ENCODE measurements at regions not wholly inside any gene's neighbourhood (a gene's known extent, or its start where the extent isn't known, plus 50 kb on each side); places are given as distances from the start of the nearest gene placed in this dataset.
"Not testable (repeated sequence)": the region's sequence is repeated elsewhere in the genome, so short reads cannot be mapped to it uniquely, and the experiment has no call there.

DNA sequence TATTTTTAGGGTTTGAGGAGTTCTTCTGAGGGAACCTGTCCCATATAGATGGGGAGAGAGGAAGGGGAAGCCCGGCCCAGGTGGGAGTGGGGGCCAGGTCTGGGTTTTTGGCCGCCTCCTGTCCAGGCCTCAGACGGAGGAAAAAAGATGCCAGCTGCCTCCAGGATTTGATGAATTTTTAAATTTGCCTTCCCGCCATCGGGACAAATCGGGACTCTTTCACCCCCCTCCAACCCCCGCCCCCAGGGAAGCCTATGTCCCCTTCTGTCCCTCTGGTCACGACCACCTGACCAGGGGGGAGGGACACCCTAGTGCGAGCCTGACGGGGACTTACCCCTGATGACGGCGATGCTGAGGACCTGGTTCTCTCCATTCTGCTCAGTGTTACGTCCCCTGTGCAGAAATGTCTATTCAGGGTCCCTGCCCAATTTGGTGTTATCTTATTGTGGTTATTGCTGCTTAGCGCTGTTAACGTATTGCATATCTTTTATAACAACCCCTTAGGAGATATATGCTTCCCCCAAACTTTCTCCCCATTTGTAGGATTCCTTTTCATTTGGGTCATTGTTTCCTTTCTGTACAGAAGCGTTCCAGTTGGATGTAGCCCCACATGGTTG, 115.9 kb upstream of the GRK3 start:
- DNase-seq (ENCODE audit: low read depth in 4 of 4, low spot score in 3 of 4) = no peak

GRCh38 chr22:25449781-25450317, 114.6 kb upstream of the GRK3 start:
- DNase-seq (ENCODE audit: low read depth in 4 of 4, low spot score in 3 of 4) = no peak

GRCh38 chr22:25451480-25452114, 112.9 kb upstream of the GRK3 start:
- no peak for DNase-seq (ENCODE audit: low read depth in 4 of 4, low spot score in 3 of 4)

- no peak for DNase-seq (ENCODE audit: low read depth in 4 of 4, low spot score in 3 of 4)
Observed at GRCh38 chr22:25452116-25452700, 112.3 kb upstream of the GRK3 start.

- DNase-seq (ENCODE audit: low read depth in 4 of 4, low spot score in 3 of 4) = no peak
Observed at GRCh38 chr22:25453058-25453457, 111.4 kb upstream of the GRK3 start.

DNA sequence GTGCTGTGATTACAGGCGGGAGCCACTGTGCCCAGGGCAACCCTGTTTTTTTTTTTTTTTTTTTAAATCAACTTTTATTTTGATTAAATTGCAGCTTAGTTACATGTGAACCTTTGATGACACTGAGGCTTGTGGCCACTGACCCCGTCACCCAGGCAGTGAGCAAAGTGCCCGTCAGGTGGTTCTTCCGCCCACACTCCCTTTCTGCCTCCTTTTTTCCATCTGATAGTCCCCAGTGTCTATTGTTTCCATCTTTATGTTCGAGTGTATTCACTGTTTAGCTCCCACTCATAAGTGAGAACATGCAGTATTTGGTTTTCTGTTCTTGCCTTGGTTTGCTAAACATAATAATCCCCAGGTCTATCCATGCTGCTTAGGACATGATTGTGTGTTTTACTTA, 110.9 kb upstream of the GRK3 start:
- no peak for DNase-seq (ENCODE audit: low read depth in 4 of 4, low spot score in 3 of 4)

DNA sequence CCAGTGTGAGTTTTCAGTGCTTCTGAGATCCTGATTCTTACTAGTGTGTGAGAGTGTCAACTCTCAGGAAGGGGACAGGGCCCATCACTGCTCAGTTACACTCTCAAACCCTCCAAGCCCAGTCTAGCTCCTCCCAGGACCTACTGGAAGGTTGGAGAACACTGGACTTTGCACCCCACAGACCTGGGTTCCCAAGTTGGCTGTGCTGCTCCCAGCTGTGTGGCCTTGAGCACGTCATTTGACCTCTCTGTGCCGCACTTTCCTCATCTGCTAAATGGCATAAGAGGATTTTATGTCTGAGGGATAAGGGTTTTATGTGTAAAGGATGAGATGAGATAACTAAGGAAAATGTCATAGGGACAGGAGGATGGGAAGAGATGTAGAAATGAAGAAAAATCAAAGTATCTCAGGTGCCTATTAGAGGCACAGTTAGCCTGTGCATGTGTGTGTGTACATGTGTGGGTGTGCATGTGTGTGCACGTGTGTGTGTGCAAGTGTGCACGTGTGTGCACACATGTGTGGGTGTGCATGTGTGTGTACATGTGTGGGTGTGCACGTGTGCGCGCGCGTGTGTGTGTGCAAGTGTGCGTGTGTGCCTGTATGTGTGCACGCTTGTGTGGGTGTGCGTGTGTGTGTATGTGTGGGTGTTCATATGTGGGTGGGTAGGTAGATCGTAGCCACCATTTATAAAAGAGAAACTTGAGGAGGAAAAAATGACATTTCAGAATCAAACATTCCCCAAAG, 108.0 kb upstream of the GRK3 start:
- DNase-seq (ENCODE audit: low read depth in 4 of 4, low spot score in 3 of 4) = not testable (repeated sequence)

DNA sequence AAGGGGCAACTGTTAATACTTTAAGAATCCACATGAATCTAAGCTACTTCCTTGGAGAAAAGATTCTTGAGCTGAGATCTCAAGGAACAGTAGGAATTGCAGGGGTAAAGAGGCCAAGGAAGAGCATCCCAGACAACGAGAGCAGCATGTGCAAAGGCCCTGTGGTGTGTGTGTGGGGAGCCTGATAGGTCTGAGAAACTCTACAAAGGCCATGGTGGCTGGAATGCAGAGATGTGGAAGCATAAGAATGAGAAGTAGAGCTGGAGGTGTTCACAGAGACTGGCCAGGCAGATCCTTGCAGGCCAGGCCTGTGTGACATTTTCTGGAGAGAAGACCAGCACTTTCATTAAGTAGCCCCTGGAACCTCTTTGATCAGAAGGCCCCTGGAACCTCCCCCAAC, 105.8 kb upstream of the GRK3 start:
- DNase-seq (ENCODE audit: low read depth in 4 of 4, low spot score in 3 of 4) = not testable (repeated sequence)

DNA sequence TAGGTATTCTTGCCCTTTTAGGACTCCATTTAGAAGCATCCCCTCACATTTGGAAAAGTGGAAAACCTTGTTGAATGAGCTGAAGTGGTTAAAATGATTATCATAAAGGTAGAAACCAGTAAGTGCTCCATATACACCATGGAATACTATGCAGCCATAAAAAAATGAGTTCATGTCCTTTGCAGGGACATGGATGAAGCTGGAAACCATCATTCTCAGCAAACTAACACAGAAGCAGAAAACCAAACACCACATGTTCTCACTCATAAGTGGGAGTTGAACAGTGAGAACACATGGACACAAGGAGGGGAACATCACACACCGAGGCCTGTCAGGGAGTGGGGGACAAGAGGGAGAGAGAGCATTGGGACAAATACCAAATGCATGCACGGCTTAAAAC, 103.8 kb upstream of the GRK3 start:
- DNase-seq (ENCODE audit: low read depth in 4 of 4, low spot score in 3 of 4) = not testable (repeated sequence)

GRCh38 chr22:25461301-25461700, 103.2 kb upstream of the GRK3 start:
- no peak for DNase-seq (ENCODE audit: low read depth in 4 of 4, low spot score in 3 of 4)

DNA sequence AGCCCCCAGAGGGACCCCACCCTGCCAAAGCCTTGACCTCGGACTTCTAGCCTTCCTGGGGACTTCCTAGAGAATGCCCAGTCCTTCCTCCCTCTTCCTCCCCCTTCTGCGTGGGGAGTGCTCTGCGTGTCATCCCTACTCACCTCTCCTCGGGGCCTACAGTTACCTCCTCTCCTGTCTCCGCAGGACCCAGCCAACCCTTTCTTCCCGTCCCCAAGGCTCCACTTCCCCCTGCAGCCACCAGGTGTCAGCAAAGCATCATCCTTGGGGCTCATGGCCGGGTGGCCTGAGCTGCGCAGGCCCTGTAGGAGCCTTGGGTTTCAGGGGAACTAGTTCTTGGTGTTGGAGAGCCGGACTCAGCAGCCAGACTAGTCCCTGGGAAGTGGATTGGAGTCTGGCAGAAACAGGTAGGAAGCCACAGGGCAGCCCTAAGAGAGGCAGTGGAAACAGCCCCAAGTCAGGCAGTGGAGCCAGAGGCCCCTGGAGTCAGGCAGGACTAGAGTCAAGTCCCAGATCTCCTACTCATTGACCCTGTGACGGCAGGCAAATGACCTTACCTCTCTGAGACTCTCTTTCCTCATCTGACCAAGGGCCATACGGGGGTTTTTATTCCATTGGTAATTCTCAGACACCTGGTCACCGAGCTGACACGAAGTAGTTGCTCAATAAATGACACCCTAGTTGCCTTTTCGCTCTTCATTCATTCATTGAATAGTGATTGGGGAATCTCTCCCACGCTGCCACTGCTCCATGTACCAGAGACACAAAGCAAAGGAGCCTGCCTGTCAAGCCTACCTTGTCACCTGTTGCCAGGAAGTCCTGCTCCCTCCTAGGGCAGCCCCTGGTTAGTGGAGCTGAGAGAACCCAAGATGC, 101.8 kb upstream of the GRK3 start:
- DNase-seq (ENCODE audit: low read depth in 4 of 4, low spot score in 3 of 4) = peak in 2 of 4 donors; percentile 58 to 61

- DNase-seq (ENCODE audit: low read depth in 4 of 4, low spot score in 3 of 4) = not testable (repeated sequence)
Observed at GRCh38 chr22:25463347-25463628, 101.2 kb upstream of the GRK3 start.

DNA sequence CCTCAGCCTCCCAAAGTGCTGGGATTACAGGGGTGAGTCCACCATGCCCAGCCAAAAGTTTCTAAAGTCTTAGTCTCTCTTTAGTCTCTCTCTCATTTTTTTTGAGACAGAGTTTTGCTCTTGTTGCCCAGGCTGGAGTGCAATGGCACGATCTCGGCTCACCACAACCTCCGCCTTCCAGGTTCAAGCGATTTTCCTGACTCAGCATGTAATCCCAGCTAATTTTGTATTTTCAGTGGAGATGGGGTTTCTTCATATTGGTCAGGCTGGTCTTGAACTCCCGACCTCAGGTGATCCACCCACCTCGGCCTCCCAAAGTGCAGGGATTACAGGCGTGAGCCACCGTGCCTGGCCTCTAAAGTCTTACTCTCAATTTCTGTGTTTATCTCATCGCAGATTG, 100.1 kb upstream of the GRK3 start:
- not testable (repeated sequence) for DNase-seq (ENCODE audit: low read depth in 4 of 4, low spot score in 3 of 4)

GRCh38 chr22:25465949-25466348, 98.5 kb upstream of the GRK3 start:
- no peak for DNase-seq (ENCODE audit: low read depth in 4 of 4, low spot score in 3 of 4)

DNA sequence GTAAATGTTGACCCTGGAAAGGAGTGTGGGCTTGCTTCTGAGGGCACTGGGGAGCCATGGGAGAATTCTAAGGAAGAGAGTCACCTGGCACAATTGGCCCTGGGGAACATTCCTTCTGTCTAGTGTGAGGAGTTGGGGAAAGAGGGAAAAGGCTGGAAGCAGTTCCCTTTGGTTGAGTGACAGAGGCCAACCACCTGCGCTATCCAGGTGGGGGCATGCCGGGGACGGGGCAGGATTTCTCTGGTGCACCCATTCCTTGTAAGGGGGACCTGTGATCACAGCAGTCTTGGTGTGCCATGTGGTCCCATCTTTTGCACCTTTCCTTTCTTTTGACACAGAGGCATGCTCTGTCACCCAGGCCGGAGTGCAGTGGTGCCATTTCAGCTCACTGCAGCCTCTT, 92.1 kb upstream of the GRK3 start:
- no peak for DNase-seq (ENCODE audit: low read depth in 4 of 4, low spot score in 3 of 4)

GRCh38 chr22:25475257-25476022, 89.0 kb upstream of the GRK3 start:
- DNase-seq (ENCODE audit: low read depth in 4 of 4, low spot score in 3 of 4) = peak; percentile 76 to 91 (median 84)

GRCh38 chr22:25477358-25477757, 87.1 kb upstream of the GRK3 start:
- no peak for DNase-seq (ENCODE audit: low read depth in 4 of 4, low spot score in 3 of 4)

- DNase-seq (ENCODE audit: low read depth in 4 of 4, low spot score in 3 of 4) = no peak
Observed at GRCh38 chr22:25478111-25478510, 86.4 kb upstream of the GRK3 start.

DNA sequence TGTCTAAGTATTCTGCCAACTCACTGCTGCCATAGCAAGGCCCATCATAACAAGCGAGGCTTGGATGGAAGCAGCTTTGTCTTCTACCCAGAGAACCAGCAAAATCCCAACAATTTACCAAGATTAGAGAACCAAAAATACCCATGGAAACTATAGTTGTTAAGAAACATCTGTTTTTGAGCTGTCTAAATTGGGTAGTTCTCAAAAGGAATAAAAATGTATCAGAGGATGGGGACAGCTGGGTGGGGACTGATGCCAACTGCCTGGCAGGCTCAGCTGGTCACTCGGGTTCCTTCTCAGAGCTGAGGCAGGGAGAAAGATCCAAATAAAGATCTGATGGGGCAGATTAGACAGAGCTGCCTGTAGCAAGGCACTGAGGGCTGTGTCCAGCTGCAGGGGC, 85.9 kb upstream of the GRK3 start:
- no peak for DNase-seq (ENCODE audit: low read depth in 4 of 4, low spot score in 3 of 4)

DNA sequence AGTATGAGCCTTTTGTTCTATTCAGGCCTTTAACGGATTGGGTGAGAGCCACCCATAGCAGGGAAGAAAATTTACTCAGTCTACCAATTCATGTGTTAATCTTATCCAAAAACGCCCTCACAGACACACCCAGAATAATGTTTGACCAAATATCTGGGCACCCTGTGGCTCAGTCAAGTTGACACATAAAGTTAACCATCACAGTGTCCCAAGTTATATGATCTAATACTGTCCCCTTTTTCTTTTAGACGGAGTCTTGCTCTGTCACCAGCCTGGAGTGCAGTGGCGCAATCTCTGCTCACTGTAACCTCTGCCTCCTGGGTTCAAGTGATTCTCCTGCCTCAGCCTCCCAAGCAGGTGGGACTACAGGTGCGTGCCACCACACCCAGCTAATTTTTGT, 83.6 kb upstream of the GRK3 start:
- DNase-seq (ENCODE audit: low read depth in 4 of 4, low spot score in 3 of 4) = not testable (repeated sequence)

Measured in left renal pelvis (tissue), 4 donors.